SIG-M5 treated with dmso at 0.1 percent for 504 hours (cell line): ENCODE measurements at regions not wholly inside any gene's neighbourhood (a gene's known extent, or its start where the extent isn't known, plus 50 kb on each side); places are given as distances from the start of the nearest gene placed in this dataset.

ENCODE experiments used
- DNase-seq: peaks from one replicate; lab custom pipeline; 2025; ENCODE audit not compliant: unreplicated experiment; lab: John Stamatoyannopoulos, UW

GRCh38 chr12:42812086-42812485 lies 222.5 kb upstream of the PRICKLE1 start:
- DNase-seq = no peak

- DNase-seq = no peak
Observed at GRCh38 chr12:42810006-42810405, 220.5 kb upstream of the PRICKLE1 start.

GRCh38 chr12:42809226-42809625 lies 219.7 kb upstream of the PRICKLE1 start:
- no peak for DNase-seq

- DNase-seq = no peak
Observed at GRCh38 chr12:42807766-42808165, 218.2 kb upstream of the PRICKLE1 start.

- no peak for DNase-seq
Observed at GRCh38 chr12:42807251-42807650, 217.7 kb upstream of the PRICKLE1 start.

GRCh38 chr12:42804928-42805327 lies 215.4 kb upstream of the PRICKLE1 start:
- no peak for DNase-seq

GRCh38 chr12:42802785-42803189 lies 213.2 kb upstream of the PRICKLE1 start:
- DNase-seq = no peak

GRCh38 chr12:42801271-42801670 lies 211.7 kb upstream of the PRICKLE1 start:
- no peak for DNase-seq

GRCh38 chr12:42799966-42800365 lies 210.4 kb upstream of the PRICKLE1 start:
- no peak for DNase-seq

GRCh38 chr12:42798811-42799438 lies 209.4 kb upstream of the PRICKLE1 start:
- no peak for DNase-seq

GRCh38 chr12:42794806-42795205 lies 205.3 kb upstream of the PRICKLE1 start:
- DNase-seq = no peak

- no peak for DNase-seq
Observed at GRCh38 chr12:42793166-42793565, 203.6 kb upstream of the PRICKLE1 start.

GRCh38 chr12:42792265-42792664 lies 202.7 kb upstream of the PRICKLE1 start:
- DNase-seq = no peak

- no peak for DNase-seq
Observed at GRCh38 chr12:42791399-42791798, 201.9 kb upstream of the PRICKLE1 start.

GRCh38 chr12:42790761-42791151 lies 201.2 kb upstream of the PRICKLE1 start:
- DNase-seq = no peak

- no peak for DNase-seq
Observed at GRCh38 chr12:42789808-42790760, 200.5 kb upstream of the PRICKLE1 start.

- DNase-seq = no peak
Observed at GRCh38 chr12:42786400-42787148, 197.0 kb upstream of the PRICKLE1 start.

GRCh38 chr12:42785944-42786343 lies 196.4 kb upstream of the PRICKLE1 start:
- DNase-seq = no peak

- DNase-seq = no peak
Observed at GRCh38 chr12:42780671-42781070, 191.1 kb upstream of the PRICKLE1 start.

- no peak for DNase-seq
Observed at GRCh38 chr12:42779186-42779859, 189.8 kb upstream of the PRICKLE1 start.

- DNase-seq = no peak
Observed at GRCh38 chr12:42776396-42776795, 186.8 kb upstream of the PRICKLE1 start.
